ENCODE measurements at regions not wholly inside any gene's neighbourhood (a gene's known extent, or its start where the extent isn't known, plus 50 kb on each side); places are given as distances from the start of the nearest gene placed in this dataset.

GRCh38 chr14:22232486-22232885, 356.5 kb downstream of the DAD1 start:
- RAD21 ChIA-PET (ENCODE audit: low non-redundant PET in 1 of 2, low total read pairs in 2 of 2, uncharacterized antibody in 2 of 2, unreplicated experiment in 2 of 2), result no interaction called here
- ATAC-seq, result no peak
- intact Hi-C loops (cut with micrococcal nuclease), result no loop called here
- CTCF ChIA-PET, result no interaction called here
- Histone ChIP-seq H3K27ac (ENCODE audit: low read depth, low read length) (no peak overlapping the region), H3K79me2 (ENCODE audit: insufficient read depth, low read length) (no peaks in the 10 kb centered on the region), H3K27me3 (ENCODE audit: insufficient read depth, low read length) (peaks cover 19% of the 10 kb centered on the region), H3K4me2 (ENCODE audit: low read length) (no peak overlapping the region), H3K9me3 (ENCODE audit: control insufficient read depth in 1 of 2, insufficient read depth in 1 of 2, low read depth in 1 of 2, low read length in 2 of 2) (no peaks in the 10 kb centered on the region), H3K36me3 (ENCODE audit: control insufficient read depth in 1 of 2, insufficient read depth in 2 of 2, low read length in 2 of 2) (no peaks in the 10 kb centered on the region), H3K9ac (ENCODE audit: low read length) (no peak overlapping the region), H3K4me3 (replicated peaks in 1 of 2; ENCODE audit: low read depth in 1 of 2, low read length in 2 of 2) (no peak overlapping the region), H2AFZ (ENCODE audit: low read depth, low read length, poor library complexity, severe bottlenecking) (no peak overlapping the region), H3K9me2 (ENCODE audit: insufficient read depth) (no peaks in the 10 kb centered on the region), H3K4me1 (ENCODE audit: control insufficient read depth in 1 of 2, insufficient read depth in 2 of 2, low read length in 2 of 2) (no peaks in the 10 kb centered on the region), H4K20me1 (ENCODE audit: insufficient read depth) (no peaks in the 10 kb centered on the region)
- DNase-seq (ENCODE audit: low read depth, low spot score), result no peak
- BruUV-seq (replicated peaks), result no TSS peak
- no peak for TF ChIP-seq ZNF274 (IDR thresholded peaks at IDR 0.05; ENCODE audit: low read depth, low read length)
- no peak for TF ChIP-seq SIN3A (IDR thresholded peaks at IDR 0.05; ENCODE audit: low read depth)
- TF ChIP-seq FOSL1 (IDR thresholded peaks at IDR 0.05; ENCODE audit: low read depth), result no peak
- no peak for TF ChIP-seq ZFX (IDR thresholded peaks at IDR 0.05)
- no peak for TF ChIP-seq EZH2 (IDR thresholded peaks at IDR 0.05)
- TF ChIP-seq EGR1 (IDR thresholded peaks at IDR 0.05; ENCODE audit: low read depth), result no peak
- no peak for TF ChIP-seq POLR2A (IDR thresholded peaks at IDR 0.05; ENCODE audit: borderline replicate concordance, extremely low read depth, insufficient read depth, insufficient read length)
- TF ChIP-seq SP1 (IDR thresholded peaks at IDR 0.05; ENCODE audit: low read depth), result no peak
- TF ChIP-seq YY1 (IDR thresholded peaks at IDR 0.05; ENCODE audit: extremely low read depth, insufficient replicate concordance, low read depth, low read length), result no peak
- no peak for TF ChIP-seq CTCF (IDR thresholded peaks at IDR 0.05 in 2 of 3, conservative IDR thresholded peaks at IDR 0.05 in 1 of 3; ENCODE audit: borderline replicate concordance in 1 of 3, insufficient read depth in 1 of 3, low read depth in 2 of 3, low read length in 2 of 3)
- no peak for TF ChIP-seq TCF7L2 (IDR thresholded peaks at IDR 0.05; ENCODE audit: borderline replicate concordance, extremely low read depth, insufficient read depth, insufficient read length)
- TF ChIP-seq SRF (IDR thresholded peaks at IDR 0.05; ENCODE audit: low read depth), result no peak
- TF ChIP-seq EZH2phosphoT487 (IDR thresholded peaks at IDR 0.05; ENCODE audit: borderline replicate concordance), result no peak
- TF ChIP-seq CEBPB (IDR thresholded peaks at IDR 0.05; ENCODE audit: low read depth), result no peak
- TF ChIP-seq REST (IDR thresholded peaks at IDR 0.05; ENCODE audit: low read depth), result no peak
- POLR2A ChIA-PET, result no interaction called here
